Neural progenitor cell (in vitro differentiated cells): ENCODE measurements at regions not wholly inside any gene's neighbourhood (a gene's known extent, or its start where the extent isn't known, plus 50 kb on each side); places are given as distances from the start of the nearest gene placed in this dataset.

Source experiments
- EZH2 ChIP-seq: fragments of 200-600 bp; sonication (generic); IDR thresholded peaks from 2 replicates; pipeline ENCODE4 v1.6.1; 2017; ENCODE audit warnings: antibody characterized with exemption, mild to moderate bottlenecking, moderate library complexity
- TF ChIP-seq, protein P1 (sequence below): fragments of 200-600 bp; sonication (generic); IDR thresholded peaks from 2 replicates; pipeline ENCODE4 v1.5.1; 2017; ENCODE audit warnings: antibody characterized with exemption, mild to moderate bottlenecking

DNA sequence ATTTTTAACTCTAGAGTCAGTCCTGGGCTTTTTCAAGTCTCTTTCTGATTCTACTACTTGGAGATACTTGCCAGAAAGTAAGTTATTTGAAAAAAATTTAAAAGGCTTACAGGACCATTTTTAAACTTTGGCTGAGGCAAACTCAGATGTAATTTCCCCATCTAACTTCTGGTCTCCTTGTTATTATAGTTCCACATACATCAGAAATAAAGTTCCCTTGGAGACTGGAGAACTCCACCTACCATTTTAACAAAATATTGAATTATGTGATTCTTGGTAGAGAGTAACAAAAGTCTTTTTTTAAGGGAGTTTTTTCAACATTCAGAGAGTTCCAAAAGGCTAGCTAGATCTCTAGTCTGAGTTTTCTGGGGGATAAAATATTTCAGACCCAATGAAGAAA lies 56.3 kb upstream of the SNX2 start:
- TF ChIP-seq, protein P1, sequence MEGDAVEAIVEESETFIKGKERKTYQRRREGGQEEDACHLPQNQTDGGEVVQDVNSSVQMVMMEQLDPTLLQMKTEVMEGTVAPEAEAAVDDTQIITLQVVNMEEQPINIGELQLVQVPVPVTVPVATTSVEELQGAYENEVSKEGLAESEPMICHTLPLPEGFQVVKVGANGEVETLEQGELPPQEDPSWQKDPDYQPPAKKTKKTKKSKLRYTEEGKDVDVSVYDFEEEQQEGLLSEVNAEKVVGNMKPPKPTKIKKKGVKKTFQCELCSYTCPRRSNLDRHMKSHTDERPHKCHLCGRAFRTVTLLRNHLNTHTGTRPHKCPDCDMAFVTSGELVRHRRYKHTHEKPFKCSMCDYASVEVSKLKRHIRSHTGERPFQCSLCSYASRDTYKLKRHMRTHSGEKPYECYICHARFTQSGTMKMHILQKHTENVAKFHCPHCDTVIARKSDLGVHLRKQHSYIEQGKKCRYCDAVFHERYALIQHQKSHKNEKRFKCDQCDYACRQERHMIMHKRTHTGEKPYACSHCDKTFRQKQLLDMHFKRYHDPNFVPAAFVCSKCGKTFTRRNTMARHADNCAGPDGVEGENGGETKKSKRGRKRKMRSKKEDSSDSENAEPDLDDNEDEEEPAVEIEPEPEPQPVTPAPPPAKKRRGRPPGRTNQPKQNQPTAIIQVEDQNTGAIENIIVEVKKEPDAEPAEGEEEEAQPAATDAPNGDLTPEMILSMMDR, result no peak
- TF ChIP-seq EZH2, result no peak
